GM19023 (cell line): ENCODE measurements at regions not wholly inside any gene's neighbourhood (a gene's known extent, or its start where the extent isn't known, plus 50 kb on each side); places are given as distances from the start of the nearest gene placed in this dataset.
"Not testable (repeated sequence)": the region's sequence is repeated elsewhere in the genome, so short reads cannot be mapped to it uniquely, and the experiment has no call there.

ENCODE experiments used
- ATAC-seq: cut with Tn5 transposase; IDR thresholded peaks from one replicate; pipeline ENCODE4 v1.9.1; 2021; ENCODE audit warnings: mild to moderate bottlenecking, moderate library complexity; ENCODE audit not compliant: unreplicated experiment

- no peak for ATAC-seq
Measured at GRCh38 chr7:65509368-65510186, 135.9 kb downstream of the ZNF92 start.

- ATAC-seq, result not testable (repeated sequence)
Measured at GRCh38 chr7:65510187-65510538, 136.5 kb downstream of the ZNF92 start.

GRCh38 chr7:65519751-65520150, 146.1 kb downstream of the ZNF92 start:
- not testable (repeated sequence) for ATAC-seq

GRCh38 chr7:65545465-65546161, 172.0 kb downstream of the ZNF92 start:
- not testable (repeated sequence) for ATAC-seq

- not testable (repeated sequence) for ATAC-seq
Measured at GRCh38 chr7:65549589-65550443, 176.2 kb downstream of the ZNF92 start.

- not testable (repeated sequence) for ATAC-seq
Measured at GRCh38 chr7:65550444-65550809, 176.8 kb downstream of the ZNF92 start.

- ATAC-seq, result not testable (repeated sequence)
Measured at GRCh38 chr7:65551042-65551441, 177.4 kb downstream of the ZNF92 start.

- ATAC-seq, result not testable (repeated sequence)
Measured at GRCh38 chr7:65554553-65555476, 181.2 kb downstream of the ZNF92 start.

GRCh38 chr7:65558584-65558983, 184.9 kb downstream of the ZNF92 start:
- not testable (repeated sequence) for ATAC-seq

- ATAC-seq, result not testable (repeated sequence)
Measured at GRCh38 chr7:65561786-65562372, 188.2 kb downstream of the ZNF92 start.

- ATAC-seq, result peak; percentile 89
Measured at GRCh38 chr7:65562522-65562921, 188.9 kb downstream of the ZNF92 start.

GRCh38 chr7:65563333-65563732, 189.7 kb downstream of the ZNF92 start:
- ATAC-seq, result not testable (repeated sequence)

- not testable (repeated sequence) for ATAC-seq
Measured at GRCh38 chr7:65568226-65568625, 194.6 kb downstream of the ZNF92 start.

GRCh38 chr7:65570990-65571389, 197.3 kb downstream of the ZNF92 start:
- ATAC-seq, result not testable (repeated sequence)

- ATAC-seq, result not testable (repeated sequence)
Measured at GRCh38 chr7:65572581-65572980, 198.9 kb downstream of the ZNF92 start.

GRCh38 chr7:65576370-65576769, 202.7 kb downstream of the ZNF92 start:
- not testable (repeated sequence) for ATAC-seq

GRCh38 chr7:65582518-65583119, 209.0 kb downstream of the ZNF92 start:
- ATAC-seq, result not testable (repeated sequence)

- not testable (repeated sequence) for ATAC-seq
Measured at GRCh38 chr7:65602495-65602894, 228.8 kb downstream of the ZNF92 start.

- ATAC-seq, result no peak
Measured at GRCh38 chr7:65609131-65609530, 235.5 kb downstream of the ZNF92 start.
